Left lobe of liver (tissue), 2 donors: ENCODE measurements at regions not wholly inside any gene's neighbourhood (a gene's known extent, or its start where the extent isn't known, plus 50 kb on each side); places are given as distances from the start of the nearest gene placed in this dataset.

ENCODE experiments used
- ATAC-seq: fragments of 200-7000 bp; cut with Tn5 transposase; one replicate; pipeline ENCODE4 v1.9.1; 2020; ENCODE audit warnings: mild to moderate bottlenecking, moderate library complexity
- DNase-seq: peaks from one replicate; pipeline ENCODE4 v3.0.0-alpha.2; 2020; ENCODE audit warnings: low spot score
- donor health status: DM: no; HTN: no; CAD: no; lungs with moderate emphysema.
- donor health status: DM: no; HTN: yes; CAD: no.

- no peak for ATAC-seq
- no peak for DNase-seq
Observed at GRCh38 chr20:39161900-39162299, 199.8 kb downstream of the DHX35 start.

GRCh38 chr20:39155971-39156370, 193.8 kb downstream of the DHX35 start:
- DNase-seq (no peak), ATAC-seq (no peak)

GRCh38 chr20:39152742-39153141, 190.6 kb downstream of the DHX35 start:
- DNase-seq (no peak), ATAC-seq (no peak)

- ATAC-seq (no peak), DNase-seq (no peak)
Observed at GRCh38 chr20:39152126-39152525, 190.0 kb downstream of the DHX35 start.

- ATAC-seq (no peak), DNase-seq (no peak)
Observed at GRCh38 chr20:39150501-39150900, 188.4 kb downstream of the DHX35 start.

GRCh38 chr20:39146394-39146793, 184.2 kb downstream of the DHX35 start:
- ATAC-seq: no peak
- no peak for DNase-seq

GRCh38 chr20:39145921-39146320, 183.8 kb downstream of the DHX35 start:
- ATAC-seq (no peak), DNase-seq (no peak)

- ATAC-seq (no peak), DNase-seq (no peak)
Observed at GRCh38 chr20:39144757-39145156, 182.6 kb downstream of the DHX35 start.

GRCh38 chr20:39142407-39143096, 180.4 kb downstream of the DHX35 start:
- DNase-seq (no peak), ATAC-seq (no peak)

GRCh38 chr20:39137299-39137698, 175.2 kb downstream of the DHX35 start:
- no peak for ATAC-seq

GRCh38 chr20:39136798-39137197, 174.7 kb downstream of the DHX35 start:
- DNase-seq (no peak), ATAC-seq (no peak)

More at GRCh38 chr20:39137299-39137698, 175.2 kb downstream of the DHX35 start:
- DNase-seq: no peak

GRCh38 chr20:39135885-39136544, 173.9 kb downstream of the DHX35 start:
- ATAC-seq (no peak), DNase-seq (no peak)

GRCh38 chr20:39133201-39133600, 171.1 kb downstream of the DHX35 start:
- no peak for ATAC-seq
- DNase-seq: no peak

GRCh38 chr20:39132511-39132910, 170.4 kb downstream of the DHX35 start:
- no peak for DNase-seq
- no peak for ATAC-seq

GRCh38 chr20:39132093-39132492, 169.9 kb downstream of the DHX35 start:
- ATAC-seq (no peak), DNase-seq (no peak)

- no peak for ATAC-seq
Observed at GRCh38 chr20:39130627-39131026, 168.5 kb downstream of the DHX35 start.

GRCh38 chr20:39129523-39129922, 167.4 kb downstream of the DHX35 start:
- ATAC-seq: no peak
- DNase-seq: no peak

More at GRCh38 chr20:39130627-39131026, 168.5 kb downstream of the DHX35 start:
- no peak for DNase-seq

- DNase-seq (no peak), ATAC-seq (no peak)
Observed at GRCh38 chr20:39124064-39124463, 161.9 kb downstream of the DHX35 start.

- DNase-seq (no peak), ATAC-seq (no peak)
Observed at GRCh38 chr20:39123185-39123557, 161.0 kb downstream of the DHX35 start.

GRCh38 chr20:39117491-39117890, 155.3 kb downstream of the DHX35 start:
- peak; percentile 87 for ATAC-seq
- DNase-seq: peak; percentile 50

- no peak for ATAC-seq
- DNase-seq: no peak
Observed at GRCh38 chr20:39116020-39116419, 153.9 kb downstream of the DHX35 start.

GRCh38 chr20:39112178-39112743, 150.1 kb downstream of the DHX35 start:
- ATAC-seq: peak; percentile 96
- DNase-seq: peak; percentile 48
